GM11168 (cell line): ENCODE measurements at regions not wholly inside any gene's neighbourhood (a gene's known extent, or its start where the extent isn't known, plus 50 kb on each side); places are given as distances from the start of the nearest gene placed in this dataset.

ENCODE experiments used
- in situ Hi-C: fragments of 300-500 bp; cut with MboI; formaldehyde crosslinking; loops from one replicate; pipeline ENCODE4 v1.12.0; 2022; ENCODE audit warnings: low sequenced_read_pairs; ENCODE audit not compliant: unreplicated experiment

- in situ Hi-C loops, result no loop called here
These were observed 400.0 kb downstream of the PLA2G4A start for GRCh38 chr1:187228790-187229189.

- in situ Hi-C loops, result no loop called here
These were observed 400.7 kb downstream of the PLA2G4A start for GRCh38 chr1:187229496-187229895.

- in situ Hi-C loops, result no loop called here
These were observed 406.0 kb downstream of the PLA2G4A start for GRCh38 chr1:187234706-187235105.

GRCh38 chr1:187236199-187236598 is 407.4 kb downstream of the PLA2G4A start:
- in situ Hi-C loops, result no loop called here

- in situ Hi-C loops, result no loop called here
These were observed 407.9 kb downstream of the PLA2G4A start for GRCh38 chr1:187236676-187237075.

- in situ Hi-C loops, result no loop called here
These were observed 408.8 kb downstream of the PLA2G4A start for GRCh38 chr1:187237542-187237941.

- in situ Hi-C loops, result no loop called here
These were observed 413.2 kb downstream of the PLA2G4A start for GRCh38 chr1:187241971-187242370.

- in situ Hi-C loops, result no loop called here
These were observed 415.9 kb downstream of the PLA2G4A start for GRCh38 chr1:187244623-187245022.

GRCh38 chr1:187245201-187245600 is 416.5 kb downstream of the PLA2G4A start:
- in situ Hi-C loops, result no loop called here

- in situ Hi-C loops, result no loop called here
These were observed 420.4 kb downstream of the PLA2G4A start for GRCh38 chr1:187249196-187249595.

- in situ Hi-C loops, result no loop called here
These were observed 424.2 kb downstream of the PLA2G4A start for GRCh38 chr1:187252923-187253322.

- in situ Hi-C loops, result no loop called here
These were observed 428.7 kb downstream of the PLA2G4A start for GRCh38 chr1:187257476-187257875.

- in situ Hi-C loops, result no loop called here
These were observed 432.9 kb downstream of the PLA2G4A start for GRCh38 chr1:187261637-187262036.

GRCh38 chr1:187262731-187263130 is 434.0 kb downstream of the PLA2G4A start:
- in situ Hi-C loops, result no loop called here

GRCh38 chr1:187264995-187265602 is 436.4 kb downstream of the PLA2G4A start:
- in situ Hi-C loops, result no loop called here

- in situ Hi-C loops, result no loop called here
These were observed 437.3 kb downstream of the PLA2G4A start for GRCh38 chr1:187266051-187266450.

- in situ Hi-C loops, result no loop called here
These were observed 439.1 kb downstream of the PLA2G4A start for GRCh38 chr1:187267827-187268226.

- in situ Hi-C loops, result no loop called here
These were observed 441.5 kb downstream of the PLA2G4A start for GRCh38 chr1:187270256-187270655.

- in situ Hi-C loops, result no loop called here
These were observed 446.6 kb downstream of the PLA2G4A start for GRCh38 chr1:187275346-187275745.

GRCh38 chr1:187275985-187276575 is 447.3 kb downstream of the PLA2G4A start:
- in situ Hi-C loops, result no loop called here

GRCh38 chr1:187276677-187277076 is 447.9 kb downstream of the PLA2G4A start:
- in situ Hi-C loops, result no loop called here

GRCh38 chr1:187280031-187280430 is 451.3 kb downstream of the PLA2G4A start:
- in situ Hi-C loops, result no loop called here
